ENCODE measurements at regions not wholly inside any gene's neighbourhood (a gene's known extent, or its start where the extent isn't known, plus 50 kb on each side); places are given as distances from the start of the nearest gene placed in this dataset.

DNA sequence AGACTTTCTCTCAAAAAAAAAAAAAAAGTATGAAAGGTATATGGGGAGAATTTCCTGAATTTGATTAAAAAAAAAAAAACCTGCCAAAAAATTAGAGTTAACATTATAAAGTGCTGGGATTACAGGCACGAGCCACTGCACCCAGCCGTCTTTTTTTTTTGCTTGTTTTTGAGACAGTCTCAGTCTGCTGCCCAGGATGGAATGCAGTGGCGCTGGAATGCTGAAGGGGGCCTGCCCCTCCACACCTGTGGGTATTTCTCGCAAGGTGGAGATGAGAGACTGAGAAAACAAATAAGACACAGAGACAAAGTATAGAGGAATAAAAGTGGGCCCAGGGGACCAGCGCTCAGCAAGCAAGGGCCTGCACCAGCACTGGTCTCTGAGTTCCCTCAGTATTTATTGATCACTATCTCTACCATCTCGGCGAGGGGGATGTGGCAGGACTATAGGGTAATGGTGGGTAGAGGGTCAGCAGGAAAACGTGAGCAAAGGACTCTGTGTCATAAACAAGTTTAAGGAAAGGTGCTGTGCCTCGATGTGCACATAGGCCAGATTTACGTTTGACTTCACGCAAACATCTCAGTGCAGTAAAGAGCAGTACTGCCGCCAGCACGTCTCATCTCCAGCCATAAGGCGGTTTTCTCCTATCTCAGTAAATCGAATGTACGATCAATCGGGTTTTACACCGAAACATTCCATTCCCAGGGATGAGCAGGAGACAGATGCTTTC lies 117.2 kb downstream of the GOSR1 start:
- Histone ChIP-seq H3K36me3 (ENCODE audit: insufficient read depth, low read length) (no peaks in the 10 kb centered on the region), H3K79me2 (ENCODE audit: insufficient read depth, low read length) (no peaks in the 10 kb centered on the region), H4K20me1 (ENCODE audit: insufficient read depth, low read length, poor library complexity, severe bottlenecking) (no peaks in the 10 kb centered on the region), H3K4me2 (ENCODE audit: low read depth, low read length, poor library complexity, severe bottlenecking) (no peak overlapping the region), H3K4me3 (ENCODE audit: low read length, poor library complexity, severe bottlenecking) (no peak overlapping the region), H3K9me3 (ENCODE audit: insufficient read depth, low read depth, low read length) (no peaks in the 10 kb centered on the region), H3K9ac (ENCODE audit: low read depth, low read length, poor library complexity, severe bottlenecking) (no peak overlapping the region), H3K27me3 (ENCODE audit: insufficient read depth, low read length, poor library complexity, severe bottlenecking) (no peaks in the 10 kb centered on the region), H3K4me1 (ENCODE audit: insufficient read depth, low read length, poor library complexity, severe bottlenecking) (peaks cover 15% of the 10 kb centered on the region), H2AFZ (ENCODE audit: low read length) (no peak overlapping the region), H3K9me2 (replicated peaks; ENCODE audit: low read depth, low read length) (no peaks in the 10 kb centered on the region), H3F3A (ENCODE audit: low read depth) (no peaks in the 10 kb centered on the region)
- TF ChIP-seq CTCF (conservative IDR thresholded peaks at IDR 0.05; ENCODE audit: low read length) (no peak), EZH2phosphoT487 (IDR thresholded peaks at IDR 0.05; ENCODE audit: borderline replicate concordance) (no peak)

- Histone ChIP-seq H3K36me3 (ENCODE audit: insufficient read depth, low read length) (no peaks in the 10 kb centered on the region), H3K9ac (ENCODE audit: low read depth, low read length, poor library complexity, severe bottlenecking) (no peak overlapping the region), H3K9me2 (replicated peaks; ENCODE audit: low read depth, low read length) (no peaks in the 10 kb centered on the region), H3K4me1 (ENCODE audit: insufficient read depth, low read length, poor library complexity, severe bottlenecking) (peaks cover 17% of the 10 kb centered on the region), H3K4me2 (ENCODE audit: low read depth, low read length, poor library complexity, severe bottlenecking) (peak overlapping the region; percentile 36), H3K79me2 (ENCODE audit: insufficient read depth, low read length) (no peaks in the 10 kb centered on the region), H3K4me3 (ENCODE audit: low read length, poor library complexity, severe bottlenecking) (peak overlapping the region; percentile 5), H3K27me3 (ENCODE audit: insufficient read depth, low read length, poor library complexity, severe bottlenecking) (no peaks in the 10 kb centered on the region), H3K9me3 (ENCODE audit: insufficient read depth, low read depth, low read length) (no peaks in the 10 kb centered on the region), H3F3A (ENCODE audit: low read depth) (no peaks in the 10 kb centered on the region), H4K20me1 (ENCODE audit: insufficient read depth, low read length, poor library complexity, severe bottlenecking) (no peaks in the 10 kb centered on the region), H2AFZ (ENCODE audit: low read length) (peak overlapping the region; percentile 62; the same call in 1 of the 2 replicates)
- TF ChIP-seq EZH2phosphoT487 (IDR thresholded peaks at IDR 0.05; ENCODE audit: borderline replicate concordance) (no peak), CTCF (conservative IDR thresholded peaks at IDR 0.05; ENCODE audit: low read length) (no peak)
Measured at GRCh38 chr17:30590081-30590733, 113.0 kb downstream of the GOSR1 start.

GRCh38 chr17:30589431-30589830 lies 112.2 kb downstream of the GOSR1 start:
- no peaks in the 10 kb centered on the region for H3K79me2 ChIP-seq (ENCODE audit: insufficient read depth, low read length)
- H3K27me3 ChIP-seq (ENCODE audit: insufficient read depth, low read length, poor library complexity, severe bottlenecking), result no peaks in the 10 kb centered on the region
- H3K36me3 ChIP-seq (ENCODE audit: insufficient read depth, low read length), result no peaks in the 10 kb centered on the region
- H3F3A ChIP-seq (ENCODE audit: low read depth), result no peaks in the 10 kb centered on the region
- H3K4me1 ChIP-seq (ENCODE audit: insufficient read depth, low read length, poor library complexity, severe bottlenecking), result peaks cover 17% of the 10 kb centered on the region
- no peak overlapping the region for H3K9ac ChIP-seq (ENCODE audit: low read depth, low read length, poor library complexity, severe bottlenecking)
- no peak overlapping the region for H3K4me3 ChIP-seq (ENCODE audit: low read length, poor library complexity, severe bottlenecking)
- no peaks in the 10 kb centered on the region for H3K9me3 ChIP-seq (ENCODE audit: insufficient read depth, low read depth, low read length)
- peak overlapping the region; percentile 36 for H3K4me2 ChIP-seq (ENCODE audit: low read depth, low read length, poor library complexity, severe bottlenecking)
- TF ChIP-seq EZH2phosphoT487 (IDR thresholded peaks at IDR 0.05; ENCODE audit: borderline replicate concordance) (no peak), CTCF (conservative IDR thresholded peaks at IDR 0.05; ENCODE audit: low read length) (no peak)
- H2AFZ ChIP-seq (ENCODE audit: low read length), result no peak overlapping the region
- H4K20me1 ChIP-seq (ENCODE audit: insufficient read depth, low read length, poor library complexity, severe bottlenecking), result no peaks in the 10 kb centered on the region
- H3K9me2 ChIP-seq (replicated peaks; ENCODE audit: low read depth, low read length), result no peaks in the 10 kb centered on the region

Data from Loucy (cell line).